HL-60 (cell line): ENCODE measurements at regions not wholly inside any gene's neighbourhood (a gene's known extent, or its start where the extent isn't known, plus 50 kb on each side); places are given as distances from the start of the nearest gene placed in this dataset.

Experiments
- GABPA ChIP-seq: IDR thresholded peaks from 2 replicates; pipeline ENCODE4 v1.6.1; 2012; ENCODE audit warnings: low read depth
- POLR2AphosphoS5 ChIP-seq: IDR thresholded peaks from 2 replicates; pipeline ENCODE4 v1.6.1; 2012; ENCODE audit warnings: low read depth
- SPI1 ChIP-seq: IDR thresholded peaks from 2 replicates; pipeline ENCODE4 v1.6.1; 2012; ENCODE audit warnings: low read depth, mild to moderate bottlenecking, borderline replicate concordance
- TF ChIP-seq, protein P1 (sequence below): IDR thresholded peaks from one replicate; pipeline ENCODE4 v1.5.1; 2011; ENCODE audit warnings: low read length, control low read depth, inconsistent platforms; ENCODE audit not compliant: insufficient read depth
- TF ChIP-seq, protein P2 (sequence below): IDR thresholded peaks from 2 replicates; pipeline ENCODE4 v1.6.1; 2012; ENCODE audit warnings: low read depth; ENCODE audit not compliant: insufficient replicate concordance

DNA sequence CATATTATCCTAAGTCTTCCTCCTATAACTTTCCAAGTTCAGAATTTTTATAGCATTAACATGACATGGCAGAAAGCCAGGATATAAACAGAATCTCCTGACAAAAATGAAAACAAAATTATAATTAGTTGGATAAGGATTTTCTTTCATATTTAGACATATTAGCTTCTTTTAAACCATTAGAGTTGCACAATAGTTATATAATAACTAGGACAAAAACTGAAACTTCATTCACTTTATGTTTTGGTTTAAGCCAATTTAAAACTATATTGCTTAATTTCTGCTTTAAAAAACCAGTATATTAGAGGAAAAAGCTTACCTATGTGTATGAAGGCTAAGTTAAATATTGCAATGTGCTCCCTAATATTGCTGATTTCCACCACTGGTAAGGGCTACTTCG, 254.8 kb downstream of the GPD2 start:
- TF ChIP-seq, protein P1, sequence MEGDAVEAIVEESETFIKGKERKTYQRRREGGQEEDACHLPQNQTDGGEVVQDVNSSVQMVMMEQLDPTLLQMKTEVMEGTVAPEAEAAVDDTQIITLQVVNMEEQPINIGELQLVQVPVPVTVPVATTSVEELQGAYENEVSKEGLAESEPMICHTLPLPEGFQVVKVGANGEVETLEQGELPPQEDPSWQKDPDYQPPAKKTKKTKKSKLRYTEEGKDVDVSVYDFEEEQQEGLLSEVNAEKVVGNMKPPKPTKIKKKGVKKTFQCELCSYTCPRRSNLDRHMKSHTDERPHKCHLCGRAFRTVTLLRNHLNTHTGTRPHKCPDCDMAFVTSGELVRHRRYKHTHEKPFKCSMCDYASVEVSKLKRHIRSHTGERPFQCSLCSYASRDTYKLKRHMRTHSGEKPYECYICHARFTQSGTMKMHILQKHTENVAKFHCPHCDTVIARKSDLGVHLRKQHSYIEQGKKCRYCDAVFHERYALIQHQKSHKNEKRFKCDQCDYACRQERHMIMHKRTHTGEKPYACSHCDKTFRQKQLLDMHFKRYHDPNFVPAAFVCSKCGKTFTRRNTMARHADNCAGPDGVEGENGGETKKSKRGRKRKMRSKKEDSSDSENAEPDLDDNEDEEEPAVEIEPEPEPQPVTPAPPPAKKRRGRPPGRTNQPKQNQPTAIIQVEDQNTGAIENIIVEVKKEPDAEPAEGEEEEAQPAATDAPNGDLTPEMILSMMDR: no peak
- TF ChIP-seq POLR2AphosphoS5 (no peak), SPI1 (no peak), GABPA (no peak)
- TF ChIP-seq, protein P2, sequence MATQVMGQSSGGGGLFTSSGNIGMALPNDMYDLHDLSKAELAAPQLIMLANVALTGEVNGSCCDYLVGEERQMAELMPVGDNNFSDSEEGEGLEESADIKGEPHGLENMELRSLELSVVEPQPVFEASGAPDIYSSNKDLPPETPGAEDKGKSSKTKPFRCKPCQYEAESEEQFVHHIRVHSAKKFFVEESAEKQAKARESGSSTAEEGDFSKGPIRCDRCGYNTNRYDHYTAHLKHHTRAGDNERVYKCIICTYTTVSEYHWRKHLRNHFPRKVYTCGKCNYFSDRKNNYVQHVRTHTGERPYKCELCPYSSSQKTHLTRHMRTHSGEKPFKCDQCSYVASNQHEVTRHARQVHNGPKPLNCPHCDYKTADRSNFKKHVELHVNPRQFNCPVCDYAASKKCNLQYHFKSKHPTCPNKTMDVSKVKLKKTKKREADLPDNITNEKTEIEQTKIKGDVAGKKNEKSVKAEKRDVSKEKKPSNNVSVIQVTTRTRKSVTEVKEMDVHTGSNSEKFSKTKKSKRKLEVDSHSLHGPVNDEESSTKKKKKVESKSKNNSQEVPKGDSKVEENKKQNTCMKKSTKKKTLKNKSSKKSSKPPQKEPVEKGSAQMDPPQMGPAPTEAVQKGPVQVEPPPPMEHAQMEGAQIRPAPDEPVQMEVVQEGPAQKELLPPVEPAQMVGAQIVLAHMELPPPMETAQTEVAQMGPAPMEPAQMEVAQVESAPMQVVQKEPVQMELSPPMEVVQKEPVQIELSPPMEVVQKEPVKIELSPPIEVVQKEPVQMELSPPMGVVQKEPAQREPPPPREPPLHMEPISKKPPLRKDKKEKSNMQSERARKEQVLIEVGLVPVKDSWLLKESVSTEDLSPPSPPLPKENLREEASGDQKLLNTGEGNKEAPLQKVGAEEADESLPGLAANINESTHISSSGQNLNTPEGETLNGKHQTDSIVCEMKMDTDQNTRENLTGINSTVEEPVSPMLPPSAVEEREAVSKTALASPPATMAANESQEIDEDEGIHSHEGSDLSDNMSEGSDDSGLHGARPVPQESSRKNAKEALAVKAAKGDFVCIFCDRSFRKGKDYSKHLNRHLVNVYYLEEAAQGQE: no peak
